ENCODE measurements at regions not wholly inside any gene's neighbourhood (a gene's known extent, or its start where the extent isn't known, plus 50 kb on each side); places are given as distances from the start of the nearest gene placed in this dataset.

DNA sequence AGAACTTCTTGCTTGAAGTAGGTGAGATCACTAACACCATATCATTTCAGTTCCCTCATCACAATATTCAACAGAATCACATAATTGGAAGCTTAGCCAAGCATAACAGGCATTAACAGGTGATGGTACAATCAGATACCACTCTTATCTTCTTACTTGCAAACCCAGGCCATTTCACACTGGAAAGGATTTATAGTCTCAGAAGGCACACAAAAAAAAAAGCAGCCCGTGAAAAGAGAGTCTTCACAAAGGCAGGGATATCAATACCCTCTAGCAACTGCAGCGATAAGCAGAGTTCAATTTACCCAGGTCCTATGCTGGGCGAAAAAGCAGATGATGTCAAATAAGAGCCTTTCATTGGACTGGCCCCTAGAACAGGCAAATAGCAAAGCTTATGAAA lies 1082.4 kb downstream of the XPNPEP1 start:
- FAIRE-seq, result no peak

DNA sequence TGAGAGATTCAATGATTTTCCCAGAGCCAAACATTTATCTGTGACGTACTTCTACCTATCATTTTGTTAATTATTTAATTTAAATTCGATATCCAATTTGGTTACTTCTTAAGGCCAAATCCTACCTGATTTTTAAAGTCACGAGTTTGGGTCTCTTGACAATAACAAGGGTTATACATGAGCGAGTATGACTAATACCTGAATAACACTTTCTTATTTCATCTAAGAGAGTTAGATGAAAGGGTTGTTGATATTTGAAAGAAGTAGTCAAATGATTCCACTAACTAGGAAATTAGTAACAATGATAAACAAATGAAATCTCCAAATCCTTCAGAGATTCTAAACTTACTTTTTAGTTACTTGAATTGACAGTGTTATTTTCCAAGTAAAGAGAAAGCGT lies 1086.9 kb downstream of the XPNPEP1 start:
- no peak for FAIRE-seq

DNA sequence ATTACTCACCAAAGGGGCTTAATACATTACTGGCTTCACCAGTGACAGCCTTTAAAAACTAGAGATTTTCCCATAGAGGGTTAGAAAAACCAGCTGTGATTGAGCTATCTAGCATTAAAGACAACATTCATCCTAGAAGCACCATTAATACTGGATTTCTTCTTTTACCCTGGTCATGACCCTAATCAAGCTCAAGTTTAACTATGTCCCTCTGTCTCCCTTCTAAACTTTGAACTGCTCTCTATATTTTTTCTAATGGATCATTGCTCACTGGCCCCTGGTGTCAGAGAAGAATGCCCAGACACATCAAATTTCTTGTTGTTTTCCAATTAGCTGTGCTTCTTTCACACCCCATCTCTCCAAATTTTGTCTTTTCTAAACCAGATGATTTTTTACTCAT lies 1101.3 kb downstream of the XPNPEP1 start:
- no peak for FAIRE-seq

DNA sequence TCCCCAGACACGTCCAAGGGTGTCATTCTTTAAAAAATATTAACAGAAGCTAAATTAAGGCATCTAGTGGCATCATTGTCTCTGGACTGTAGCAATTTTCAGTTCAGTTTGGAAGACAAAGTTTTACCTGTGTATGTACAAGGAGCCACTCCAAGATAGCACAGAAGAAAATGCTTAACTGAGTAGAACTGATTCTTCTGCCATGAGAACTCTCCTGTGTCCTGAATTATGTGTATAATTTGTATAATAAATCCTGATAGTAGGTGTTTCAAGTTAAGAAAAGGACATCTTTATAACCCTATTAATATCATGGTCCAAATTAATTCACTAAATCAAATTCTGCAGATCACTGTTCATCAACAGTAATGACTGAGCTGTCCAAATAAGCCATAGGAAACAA lies 1104.0 kb downstream of the XPNPEP1 start:
- FAIRE-seq, result no peak

DNA sequence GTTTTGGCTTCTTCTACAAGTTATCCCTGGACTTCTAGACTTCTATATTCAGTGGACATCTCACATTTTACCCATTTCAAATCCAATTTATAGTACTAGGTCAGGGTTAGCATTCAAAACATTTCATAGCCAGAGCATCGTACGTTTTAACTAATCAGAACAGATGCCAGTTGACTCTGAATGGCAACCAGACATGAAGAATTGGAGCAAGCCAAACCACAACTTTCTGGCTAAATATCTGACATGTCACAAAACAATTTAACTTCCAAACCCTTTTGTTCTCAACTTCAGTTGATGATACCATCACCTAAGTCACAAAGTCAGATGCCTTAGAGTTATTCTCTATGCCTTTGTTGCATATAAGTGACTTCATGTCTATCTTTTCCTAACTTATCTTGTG lies 1105.7 kb downstream of the XPNPEP1 start:
- FAIRE-seq, result no peak

DNA sequence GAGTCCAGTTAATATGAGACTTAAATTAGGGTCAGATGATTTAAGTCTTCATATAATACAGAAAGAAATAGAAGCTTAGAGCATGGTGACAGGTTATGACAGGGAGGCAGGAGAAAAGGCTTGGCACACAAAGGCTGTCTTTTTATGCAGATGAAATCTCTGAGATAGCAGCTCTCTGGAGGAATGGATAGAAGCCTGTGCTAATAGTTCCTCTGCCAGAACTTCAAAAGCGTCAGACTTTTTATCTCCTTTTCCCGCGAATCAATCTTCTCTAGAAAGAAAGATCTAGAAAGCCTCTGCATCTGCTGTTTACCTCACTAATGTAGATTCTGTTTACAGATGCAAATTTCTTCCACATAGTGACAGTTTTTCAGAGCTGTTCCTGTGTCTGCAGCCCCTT lies 1106.2 kb downstream of the XPNPEP1 start:
- FAIRE-seq, result no peak

DNA sequence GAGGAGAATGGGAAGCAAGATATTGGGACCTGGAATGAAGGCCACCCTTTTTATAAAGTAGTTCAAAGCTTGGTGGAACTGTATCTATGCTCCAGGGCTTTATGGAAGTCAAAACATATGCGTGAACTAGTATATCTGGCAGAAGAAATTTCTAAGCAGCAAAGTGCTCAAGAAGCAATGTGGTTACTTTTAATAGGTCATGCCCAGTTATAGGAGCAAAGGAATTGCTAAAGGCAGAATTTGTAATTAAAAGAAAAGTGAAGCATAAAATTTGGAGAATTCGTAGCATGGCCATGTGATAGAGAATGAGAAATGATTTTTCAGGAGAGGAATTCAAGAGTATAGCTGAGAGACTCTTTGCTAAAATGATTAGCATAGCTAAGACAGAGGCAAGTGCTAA lies 1110.4 kb downstream of the XPNPEP1 start:
- no peak for FAIRE-seq

DNA sequence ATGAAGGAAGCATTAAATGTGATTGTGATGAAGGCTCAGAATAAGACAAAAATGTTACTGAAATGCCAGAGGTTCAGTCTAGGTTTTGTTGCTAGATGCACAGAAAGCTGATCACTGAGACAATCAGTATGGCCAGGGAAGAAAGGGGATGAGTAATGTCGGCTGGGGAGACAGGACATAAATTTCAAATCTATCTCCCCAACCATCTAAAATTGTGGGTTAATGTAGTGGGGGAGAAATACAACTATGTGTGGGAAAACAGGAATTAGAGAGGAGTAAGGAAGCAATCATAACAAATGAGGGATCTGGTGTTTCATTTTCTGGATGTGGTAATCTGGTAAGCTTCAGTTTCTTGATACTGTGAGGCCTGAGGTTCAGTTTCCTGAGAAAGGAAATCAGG lies 1111.0 kb downstream of the XPNPEP1 start:
- no peak for FAIRE-seq

DNA sequence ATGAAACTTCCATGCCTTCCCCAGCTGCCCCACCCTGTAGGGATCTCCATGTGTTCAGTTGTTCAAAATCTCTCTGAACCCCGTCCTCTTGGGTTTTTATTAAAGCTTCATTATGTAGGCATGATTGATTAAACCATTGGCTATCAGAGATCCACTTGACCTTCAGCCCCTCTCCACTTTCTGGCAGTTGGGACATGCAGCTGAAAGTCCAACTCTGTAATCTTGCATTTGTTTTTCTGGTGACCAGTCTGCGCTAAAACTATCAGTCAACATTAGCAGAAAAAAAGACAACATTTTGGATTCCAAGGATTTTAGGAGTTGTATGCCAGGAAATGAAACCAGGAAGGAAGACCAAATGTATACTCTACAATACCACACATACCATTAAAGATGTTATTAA lies 1115.1 kb downstream of the XPNPEP1 start:
- FAIRE-seq, result no peak

DNA sequence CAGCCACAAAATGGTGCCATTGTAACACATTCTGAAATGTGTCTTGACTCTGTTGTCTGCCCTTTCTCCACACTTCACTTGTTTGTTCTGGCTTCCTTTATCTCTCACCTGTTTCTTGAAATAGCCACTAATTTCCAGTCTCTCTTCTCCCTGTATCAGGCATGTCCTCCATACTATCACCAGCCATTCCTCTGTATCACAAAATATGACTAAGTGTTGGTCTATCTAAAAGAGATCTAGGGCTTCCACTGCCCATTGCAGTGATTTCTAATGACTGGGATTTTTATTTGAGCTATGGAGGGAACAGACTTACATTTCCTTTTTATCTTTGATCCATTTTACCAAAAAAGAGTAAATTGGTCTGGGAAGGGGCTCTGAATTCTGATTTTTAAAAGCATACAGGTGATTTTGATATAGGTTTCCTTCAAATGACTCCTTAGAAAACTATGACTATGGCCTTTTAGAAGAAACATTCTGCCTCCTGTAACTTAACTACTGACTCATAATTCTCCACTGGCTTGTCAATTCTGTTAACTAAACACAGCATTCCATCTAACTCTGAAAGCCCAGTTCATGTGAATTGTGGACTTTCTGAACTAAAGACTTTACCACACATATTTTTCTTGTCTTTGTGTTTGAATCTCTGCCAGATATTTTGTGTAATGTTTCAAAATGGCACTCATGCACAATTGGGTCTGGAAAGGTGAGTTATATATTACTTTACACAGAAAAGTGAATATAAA lies 1121.4 kb downstream of the XPNPEP1 start:
- FAIRE-seq, result no peak

DNA sequence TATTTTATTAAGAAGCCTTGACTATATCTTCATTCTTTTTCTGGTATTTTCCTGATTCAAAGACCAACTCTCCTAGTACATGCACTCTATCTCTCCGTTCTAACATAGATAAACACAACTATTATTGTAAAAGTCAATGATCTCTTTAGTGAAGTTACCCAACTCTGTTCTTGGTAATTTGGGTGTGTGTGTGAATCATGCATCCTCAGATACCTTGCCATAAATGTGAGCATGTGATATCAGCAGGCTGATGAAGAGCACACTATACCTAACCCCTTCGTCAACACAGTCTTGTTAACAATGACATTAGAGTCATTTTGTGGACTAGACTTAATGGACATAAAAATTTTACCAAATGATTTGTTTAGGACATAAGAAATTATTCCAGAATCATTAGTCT lies 1122.1 kb downstream of the XPNPEP1 start:
- FAIRE-seq, result no peak

DNA sequence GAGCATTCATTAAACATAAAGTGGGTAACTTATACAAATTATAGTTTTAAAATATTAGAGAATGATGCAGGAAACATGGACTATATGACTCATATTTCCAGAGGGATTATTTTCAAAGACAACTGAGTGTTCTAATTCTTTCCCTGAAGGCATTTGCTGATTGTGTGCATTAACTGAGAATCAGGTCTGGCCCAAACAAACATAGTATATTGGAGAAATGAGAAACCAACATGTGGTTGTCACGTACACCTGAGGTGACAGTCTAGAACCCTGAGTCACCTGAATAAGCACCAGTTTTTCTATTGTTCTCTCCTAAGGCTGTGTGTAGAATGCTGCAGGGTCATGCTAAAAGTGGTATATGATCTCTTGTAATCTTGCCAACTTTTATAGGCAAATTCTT lies 1125.7 kb downstream of the XPNPEP1 start:
- FAIRE-seq, result no peak

DNA sequence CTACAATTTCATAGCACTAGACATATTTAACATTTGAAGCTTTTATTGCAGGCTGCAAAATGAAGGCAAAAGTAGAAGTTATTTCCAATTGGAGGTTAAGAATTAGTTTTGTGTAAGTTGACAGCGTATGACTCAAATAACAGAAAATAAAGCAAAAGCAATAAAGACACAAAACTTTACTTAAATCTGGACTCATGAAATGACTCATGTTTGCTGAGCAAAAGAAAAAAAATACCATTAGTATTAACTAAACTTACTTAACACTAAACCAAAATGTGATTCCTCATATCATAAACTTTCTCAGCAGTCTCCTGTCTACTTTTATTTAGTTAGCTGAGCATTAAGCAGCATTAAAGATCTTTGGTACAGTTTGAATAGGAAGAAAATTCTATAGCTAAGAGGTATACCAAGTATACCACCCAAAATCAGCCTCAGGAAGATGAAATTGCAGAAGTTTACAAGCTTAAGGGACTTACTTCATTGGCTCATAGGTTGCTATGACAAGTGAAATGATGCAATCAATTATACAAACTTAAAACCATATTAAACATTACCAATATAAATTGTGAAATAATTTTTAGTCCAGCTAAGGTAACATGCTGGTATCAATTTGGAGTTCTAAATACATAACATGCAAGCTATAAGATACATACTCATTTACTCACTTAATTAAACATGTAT lies 1131.4 kb downstream of the XPNPEP1 start:
- no peak for FAIRE-seq

DNA sequence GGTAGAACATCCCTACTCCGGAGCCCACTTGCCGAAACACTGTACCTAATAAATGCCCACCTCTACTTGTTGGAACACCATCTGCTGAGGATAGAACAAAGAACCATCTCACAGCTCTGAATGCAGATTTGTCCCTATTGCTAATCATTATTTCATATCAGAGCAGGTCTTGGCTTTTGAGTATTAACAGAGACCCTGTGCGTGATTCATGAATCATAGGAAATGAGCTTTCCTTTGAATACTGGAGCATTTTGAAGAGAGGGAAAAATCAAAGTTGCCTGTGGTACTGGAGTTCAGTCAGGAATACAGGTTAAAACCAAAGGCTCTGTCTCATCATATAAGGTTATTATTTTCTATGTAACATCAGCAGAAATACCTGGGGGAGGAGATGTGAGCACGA lies 1132.3 kb downstream of the XPNPEP1 start:
- FAIRE-seq, result no peak

DNA sequence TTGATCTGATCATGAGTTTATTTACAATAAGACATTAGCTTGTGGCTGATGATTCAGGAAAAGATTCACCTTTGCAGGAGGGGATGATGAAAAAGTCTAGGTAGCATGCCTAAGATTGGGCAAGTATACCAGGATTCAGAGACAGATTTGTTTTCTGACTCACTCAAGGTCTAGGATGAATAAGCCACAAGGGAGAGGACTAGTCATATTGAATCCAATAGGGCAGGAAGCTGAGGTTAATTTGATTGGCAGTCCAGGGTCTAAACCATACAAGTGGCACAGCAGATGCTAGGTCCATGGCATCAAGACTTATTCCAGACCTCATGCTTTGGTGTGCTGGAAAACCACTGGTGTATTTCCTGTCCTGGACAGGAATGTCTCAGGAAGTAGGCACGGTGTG lies 1133.4 kb downstream of the XPNPEP1 start:
- no peak for FAIRE-seq

DNA sequence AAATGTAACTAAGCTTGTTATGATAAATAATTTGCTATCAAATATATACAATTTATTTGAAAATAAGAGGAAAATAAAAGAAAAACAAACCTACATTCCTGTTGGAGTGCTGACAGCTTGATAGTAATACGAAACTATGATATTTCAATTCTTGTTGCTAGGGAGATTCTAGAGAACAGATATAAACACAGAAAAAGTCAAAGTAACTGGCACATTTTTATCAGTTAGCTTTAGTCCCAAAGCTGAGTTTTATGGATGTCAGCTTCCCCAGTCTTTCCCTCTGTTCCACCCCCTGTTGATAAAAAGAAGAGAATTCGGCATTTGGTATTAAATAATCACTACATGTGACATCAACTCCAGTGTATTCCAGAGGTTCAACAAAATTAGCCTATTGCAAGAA lies 1134.0 kb downstream of the XPNPEP1 start:
- FAIRE-seq, result no peak

DNA sequence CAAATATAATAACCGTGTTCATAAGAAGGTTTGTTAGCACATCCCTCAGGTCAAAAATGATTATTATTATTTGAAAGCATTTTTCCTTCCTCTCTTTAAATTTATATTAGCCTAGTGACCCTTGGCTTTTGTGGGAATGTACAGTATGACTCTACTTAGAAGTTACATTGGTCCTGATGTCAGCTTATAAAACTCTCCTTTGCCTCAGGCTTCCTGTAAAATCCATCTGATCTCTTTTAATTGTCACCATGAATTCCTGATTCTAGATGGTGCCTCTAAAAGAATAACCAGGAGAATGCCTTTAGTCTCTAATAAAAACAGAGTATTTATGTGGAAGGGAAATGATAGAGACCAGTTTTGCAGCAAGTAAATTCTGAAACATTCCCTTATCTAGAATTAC lies 1134.4 kb downstream of the XPNPEP1 start:
- no peak for FAIRE-seq

DNA sequence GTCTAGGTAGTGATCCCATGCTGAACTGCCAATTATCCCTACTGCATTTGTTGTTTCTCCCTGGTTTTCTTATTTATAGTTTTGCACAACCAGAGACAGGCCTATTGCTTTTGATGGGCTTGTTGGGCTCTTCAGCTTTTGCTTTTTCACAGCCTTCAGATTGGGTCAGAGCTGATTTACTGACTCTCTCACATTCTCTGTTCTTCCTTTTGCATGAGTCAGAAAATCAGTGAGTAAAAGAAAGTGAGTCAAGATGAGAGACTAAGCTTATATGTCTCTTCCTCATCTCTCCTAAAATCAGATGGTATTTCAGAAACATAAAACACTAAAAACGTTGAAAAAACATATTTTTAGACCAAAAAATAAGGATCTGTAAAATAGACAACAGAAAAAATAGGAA lies 1135.4 kb downstream of the XPNPEP1 start:
- no peak for FAIRE-seq

DNA sequence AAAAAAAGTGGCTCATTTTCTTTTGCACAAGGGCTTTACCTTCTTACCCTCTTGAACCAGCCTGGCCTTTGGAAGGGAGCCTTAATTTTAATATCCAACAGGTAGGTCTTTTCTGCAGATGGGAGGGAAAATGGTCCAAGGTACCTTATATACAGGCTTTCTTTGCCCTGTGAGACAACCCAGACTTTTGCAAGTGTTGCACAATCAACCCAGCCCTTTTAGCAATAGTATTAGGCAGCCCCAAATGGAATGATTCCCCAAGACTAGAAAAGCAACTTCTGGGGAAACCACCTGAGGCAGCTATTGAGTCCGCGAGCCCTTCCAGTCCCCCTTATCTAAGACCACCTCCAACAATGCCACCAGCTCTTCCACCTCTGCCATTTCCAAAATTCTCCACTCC lies 1138.3 kb downstream of the XPNPEP1 start:
- FAIRE-seq, result no peak

DNA sequence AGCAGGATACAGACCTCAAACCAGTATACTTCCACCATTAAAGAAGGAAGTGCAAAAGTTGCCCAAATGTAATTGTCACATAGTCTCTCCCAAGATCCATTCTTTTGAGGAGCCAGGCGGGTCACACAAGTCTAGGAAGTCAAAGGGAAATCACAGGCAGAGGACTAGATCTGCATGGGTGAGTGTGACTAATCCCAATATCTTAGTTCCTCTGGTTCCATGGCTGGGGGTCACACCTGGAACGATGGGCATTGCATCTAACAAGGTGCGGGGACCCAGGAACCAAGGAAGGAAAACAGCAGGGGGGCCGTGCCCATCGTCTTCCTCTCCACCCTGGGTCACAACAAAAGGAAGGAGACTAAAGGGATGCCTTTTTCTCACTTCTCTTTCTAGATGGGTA lies 1138.8 kb downstream of the XPNPEP1 start:
- no peak for FAIRE-seq

DNA sequence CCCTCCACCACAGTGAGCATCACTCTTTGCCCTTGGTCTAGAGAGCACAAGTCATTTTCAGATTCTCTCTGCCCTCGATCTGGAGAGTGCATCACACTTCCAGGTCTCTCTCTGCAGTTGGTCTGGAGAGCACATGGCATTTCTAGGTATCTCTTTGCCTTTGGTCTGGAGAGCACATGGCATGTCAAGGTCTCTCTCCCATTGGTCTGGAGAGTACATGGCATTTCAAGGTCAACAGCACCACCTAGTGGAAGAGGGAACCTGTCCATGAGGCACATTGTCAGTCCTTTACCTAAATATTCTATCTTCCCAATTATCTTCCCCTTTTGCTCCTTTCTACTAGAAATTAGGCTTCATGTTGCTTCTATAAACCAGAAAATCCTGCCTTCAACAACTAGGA lies 1139.4 kb downstream of the XPNPEP1 start:
- no peak for FAIRE-seq

DNA sequence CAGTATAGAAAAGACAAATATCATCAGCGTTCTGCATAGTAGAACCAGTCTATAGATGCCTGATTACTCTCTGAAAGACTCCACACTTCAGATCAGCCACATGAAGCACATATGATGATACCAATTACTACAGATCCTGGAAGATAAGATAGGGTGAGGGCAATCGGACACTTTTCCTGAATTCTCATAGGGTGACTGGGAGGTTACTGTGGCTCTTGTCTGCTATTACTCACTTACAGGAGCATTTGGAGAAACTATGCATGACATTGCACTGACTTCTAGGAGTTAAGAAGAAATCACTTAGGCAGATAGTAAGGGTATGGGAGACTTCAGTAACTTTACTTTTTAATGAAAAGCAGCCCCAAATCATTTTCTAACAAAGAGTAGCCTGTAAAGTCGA lies 1140.9 kb downstream of the XPNPEP1 start:
- no peak for FAIRE-seq

DNA sequence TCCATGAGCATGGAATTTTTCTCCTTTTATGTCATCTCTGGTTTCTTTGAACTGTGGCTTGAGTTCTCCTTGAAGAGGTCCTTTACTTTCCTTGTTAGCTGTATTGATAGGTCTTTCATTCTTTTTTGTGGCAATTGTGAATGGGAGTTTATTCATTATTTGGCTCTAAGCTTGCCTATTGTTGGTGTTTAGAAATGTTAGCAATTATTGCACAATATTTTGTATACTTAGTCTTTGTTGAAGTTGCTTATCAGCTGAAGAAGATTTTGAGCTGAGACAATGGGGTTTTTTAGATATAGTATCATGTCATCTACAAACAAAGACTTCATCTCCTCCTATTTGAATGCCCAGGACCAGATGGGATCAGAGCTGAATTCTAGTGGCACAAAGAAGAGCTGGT lies 1143.8 kb downstream of the XPNPEP1 start:
- no peak for FAIRE-seq

DNA sequence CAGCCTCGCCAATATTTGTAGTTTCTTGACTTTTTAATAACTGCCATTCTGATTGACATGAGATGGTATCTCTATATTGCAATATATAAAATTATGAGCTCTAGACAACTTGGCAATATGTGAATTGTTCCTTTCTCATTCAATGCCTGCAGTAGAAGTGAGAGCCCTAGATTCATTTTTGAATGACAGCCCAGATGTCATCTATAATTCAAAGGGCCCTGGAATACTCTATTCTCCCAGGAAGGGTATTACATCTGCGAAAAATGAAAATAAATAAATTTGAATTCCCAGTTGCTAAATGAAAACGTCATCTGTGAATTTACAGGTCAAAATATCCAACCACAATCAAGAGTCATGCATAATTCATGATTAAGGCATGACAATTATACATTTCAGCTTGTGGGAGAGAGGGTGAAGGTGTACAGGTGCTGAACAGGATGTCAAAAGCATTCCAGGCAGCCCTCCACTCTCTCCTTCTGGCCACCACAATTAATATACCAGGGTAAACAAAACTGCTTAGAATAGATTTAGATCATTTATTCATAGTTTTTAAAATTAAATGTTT lies 1147.3 kb downstream of the XPNPEP1 start:
- FAIRE-seq, result no peak

DNA sequence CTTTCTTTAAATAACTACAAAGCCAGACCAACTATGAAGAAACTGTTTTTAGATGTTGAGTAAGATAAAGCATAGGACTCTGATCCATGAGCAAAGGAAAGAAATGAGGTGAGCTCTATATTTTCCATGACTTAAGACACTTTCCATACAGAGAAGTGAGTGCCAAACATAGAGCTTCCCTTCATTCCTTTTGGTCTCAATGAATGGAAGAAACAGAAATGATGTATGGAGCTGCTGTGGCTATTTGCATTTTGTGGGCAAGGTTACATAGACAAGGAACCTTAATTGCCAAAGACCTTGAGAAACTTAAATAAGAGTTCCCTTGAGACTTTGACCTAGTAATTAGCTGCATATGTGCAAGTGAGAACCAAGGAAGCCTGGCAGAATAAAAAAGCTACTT lies 1152.2 kb downstream of the XPNPEP1 start:
- FAIRE-seq, result no peak

All from colon (tissue), 2 donors.